K562 (cell line): ENCODE measurements at regions not wholly inside any gene's neighbourhood (a gene's known extent, or its start where the extent isn't known, plus 50 kb on each side); places are given as distances from the start of the nearest gene placed in this dataset.

Experiments
- ATAC-seq: fragments of 200-7000 bp; cut with Tn5 transposase; 3 replicates; pipeline ENCODE4 v1.9.1; 2020; ENCODE audit warnings: moderate library complexity
- BruUV-seq: library from RNA; stranded (reverse); fragments of 400-500 nt; replicated peaks from 2 replicates; lab custom pipeline; 2021; lab: Mats Ljungman, UMichigan
- CTCF ChIA-PET: fragments of 300-600 bp; formaldehyde crosslinking; extraction: SDS; loops from one replicate; lab custom pipeline; 2021; ENCODE audit warnings: low intra/inter-chr PET ratio; lab: Yijun Ruan, JAX
- POLR2A ChIA-PET: fragments of 300-600, 350-650 bp; sonication (Branson Sonifier 250); formaldehyde crosslinking; extraction: SDS; loops from one replicate; lab custom pipeline; 2021; ENCODE audit warnings: antibody characterized with exemption, inconsistent platforms; lab: Yijun Ruan, JAX
- DNase-seq, 4 experiments: peaks; one replicate each; pipeline versions ENCODE4 v3.0.0 to v3.0.0-alpha.2; 2011 to 2018; ENCODE audit warnings: low spot score in 3 of 4, mixed read lengths in 3 of 4; ENCODE audit errors: extremely low read depth in 1 of 4
- FAIRE-seq: peaks from 2 replicates; lab custom pipeline; 2011; peaks lifted over from hg19 to GRCh38; lab: Jason Lieb, UNC
- H2AFZ ChIP-seq: 2 replicates; pipeline ENCODE4 v1.6.0; 2011; ENCODE audit warnings: low read depth, low read length, control low read depth, inconsistent platforms
- H3K27ac ChIP-seq: fragments of 200-600 bp; 3 replicates; pipeline ENCODE4 v1.8.0; 2011; ENCODE audit warnings: low read depth, mild to moderate bottlenecking, control low read depth, inconsistent platforms, low read length, moderate library complexity, mixed read lengths; ENCODE audit errors: extremely low read depth
- H3K27me3 ChIP-seq, 2 experiments: fragments of 300-600 bp in 1 of 2; 2 replicates in 1 of 2; 3 replicates in 1 of 2; pipeline versions ENCODE4 v1.6.0 to v1.8.0; 2011; ENCODE audit warnings: inconsistent platforms in 2 of 2, low read length in 2 of 2, mild to moderate bottlenecking in 1 of 2, mixed read lengths in 1 of 2, moderate library complexity in 1 of 2; ENCODE audit not compliant: control insufficient read depth in 2 of 2, insufficient read depth in 2 of 2
- H3K36me3 ChIP-seq: fragments of 300-600 bp; 3 replicates; pipeline ENCODE4 v1.8.0; 2011; ENCODE audit warnings: mild to moderate bottlenecking, low read length, inconsistent platforms; ENCODE audit not compliant: control insufficient read depth, insufficient read depth
- H3K4me1 ChIP-seq, 2 experiments: fragments of 200-600 bp in 1 of 2; replicated peaks in 1 of 2; 2 replicates in 1 of 2; 3 replicates in 1 of 2; pipeline versions ENCODE4 v1.5.1 to v1.8.0; 2011; ENCODE audit warnings: inconsistent platforms in 2 of 2, low read length in 2 of 2, mild to moderate bottlenecking in 1 of 2, mixed read lengths in 1 of 2, moderate library complexity in 1 of 2; ENCODE audit not compliant: control insufficient read depth in 2 of 2, insufficient read depth in 2 of 2
- H3K4me2 ChIP-seq: 2 replicates; pipeline ENCODE4 v1.6.1; 2011; ENCODE audit warnings: low read length, control low read depth, inconsistent platforms, mixed read lengths; ENCODE audit not compliant: insufficient read depth
- H3K4me3 ChIP-seq: fragments of 200-600 bp; sonication (generic), shearing (Covaris generic); 2 replicates; pipeline ENCODE4 v1.5.1; 2016; ENCODE audit warnings: control low read depth, inconsistent platforms
- H3K79me2 ChIP-seq: fragments of 200-600 bp; 3 replicates; pipeline ENCODE4 v1.8.0; 2011; ENCODE audit warnings: low read length, inconsistent platforms; ENCODE audit not compliant: control insufficient read depth, insufficient read depth
- H3K9ac ChIP-seq, 2 experiments: 2 replicates each; pipeline versions ENCODE4 v1.6.0 to v1.6.1; 2011; ENCODE audit warnings: low read depth in 2 of 2, low read length in 2 of 2, control low read depth in 1 of 2, inconsistent platforms in 1 of 2, mild to moderate bottlenecking in 1 of 2, mixed read lengths in 1 of 2; ENCODE audit not compliant: insufficient read depth in 1 of 2
- H3K9me1 ChIP-seq: one replicate; pipeline ENCODE4 v1.6.0; 2011; ENCODE audit warnings: inconsistent platforms, mild to moderate bottlenecking, low read length, moderate library complexity; ENCODE audit not compliant: control insufficient read depth, insufficient read depth
- H3K9me3 ChIP-seq: replicated peaks from 2 replicates; pipeline ENCODE4 v1.5.1; 2011; ENCODE audit warnings: low read depth, low read length, inconsistent platforms; ENCODE audit not compliant: control insufficient read depth, insufficient read depth
- H4K20me1 ChIP-seq: replicated peaks from 2 replicates; pipeline ENCODE4 v1.6.1; 2011; ENCODE audit warnings: low read length, inconsistent platforms, mixed read lengths; ENCODE audit not compliant: control insufficient read depth, insufficient read depth
- BRF1 ChIP-seq: IDR thresholded peaks from 3 replicates; pipeline ENCODE4 v1.6.1; 2011; ENCODE audit warnings: borderline replicate concordance, mild to moderate bottlenecking; ENCODE audit not compliant: insufficient read length; ENCODE audit errors: extremely low read depth
- CEBPB ChIP-seq: fragments of 450-650 bp; IDR thresholded peaks from 2 replicates; pipeline ENCODE4 v1.6.1; 2016; ENCODE audit warnings: missing genetic modification characterization, missing compliant biosample characterization
- CHD1 ChIP-seq: fragments of 200-600 bp; sonication (generic); IDR thresholded peaks from one replicate; pipeline ENCODE4 v1.6.1; 2012; ENCODE audit warnings: mild to moderate bottlenecking, moderate library complexity, low read length, inconsistent platforms
- HDAC8 ChIP-seq: fragments of 450-650 bp; IDR thresholded peaks from 2 replicates; pipeline ENCODE4 v1.6.1; 2016; ENCODE audit warnings: mild to moderate bottlenecking, missing genetic modification characterization, moderate library complexity, missing compliant biosample characterization
- PRPF4 ChIP-seq: fragments of 200-400 bp; formaldehyde crosslinking; IDR thresholded peaks from one replicate; pipeline ENCODE4 v1.6.1; 2017; ENCODE audit warnings: low read length, low read depth, mild to moderate bottlenecking; ENCODE audit not compliant: insufficient read depth, poor library complexity, severe bottlenecking
- RBBP5 ChIP-seq: fragments of 200-600 bp; sonication (generic); IDR thresholded peaks from 2 replicates; pipeline ENCODE4 v1.6.1; 2012; ENCODE audit warnings: borderline replicate concordance, mild to moderate bottlenecking, low read length, control low read depth, inconsistent platforms; ENCODE audit not compliant: insufficient read depth, poor library complexity, severe bottlenecking
- ZNF175 ChIP-seq: fragments of 200-800 bp; sonication (Bioruptor generic); IDR thresholded peaks from 2 replicates; pipeline ENCODE4 v1.6.1; 2016; ENCODE audit warnings: low read depth, mild to moderate bottlenecking, missing genetic modification characterization, missing compliant biosample characterization
- WGBS: fragments of 100-300 bp; shearing (Covaris generic); methylation state at CpG from one replicate; pipeline ENCODE4 v1.1.6; 2016; ENCODE audit warnings: low coverage, mixed read lengths; ENCODE audit not compliant: insufficient coverage; ENCODE audit errors: missing lambda C conversion rate; 5-methylcytosine and 5-hydroxymethylcytosine counted together
- in situ Hi-C: fragments of 300-500 bp; cut with MboI; formaldehyde crosslinking; loops from 4 replicates; pipeline ENCODE4 v1.15.0; 2018; ENCODE audit warnings: inconsistent platforms, mixed read lengths
- intact Hi-C: fragments of 100-400 bp; cut with micrococcal nuclease; formaldehyde crosslinking; loops from 2 replicates; pipeline ENCODE4 v1.14.2; 2022
- TF ChIP-seq, protein P1 (sequence below): sonication (generic); formaldehyde crosslinking; IDR thresholded peaks from 2 replicates; pipeline ENCODE4 v1.8.0; 2022; ENCODE audit warnings: missing genetic modification reagents, mild to moderate bottlenecking, moderate library complexity, borderline replicate concordance
- TF ChIP-seq, protein P2 (sequence below): sonication (generic); formaldehyde crosslinking; IDR thresholded peaks from 2 replicates; pipeline ENCODE4 v1.8.0; 2023; ENCODE audit warnings: missing genetic modification reagents, mild to moderate bottlenecking, borderline replicate concordance

DNA sequence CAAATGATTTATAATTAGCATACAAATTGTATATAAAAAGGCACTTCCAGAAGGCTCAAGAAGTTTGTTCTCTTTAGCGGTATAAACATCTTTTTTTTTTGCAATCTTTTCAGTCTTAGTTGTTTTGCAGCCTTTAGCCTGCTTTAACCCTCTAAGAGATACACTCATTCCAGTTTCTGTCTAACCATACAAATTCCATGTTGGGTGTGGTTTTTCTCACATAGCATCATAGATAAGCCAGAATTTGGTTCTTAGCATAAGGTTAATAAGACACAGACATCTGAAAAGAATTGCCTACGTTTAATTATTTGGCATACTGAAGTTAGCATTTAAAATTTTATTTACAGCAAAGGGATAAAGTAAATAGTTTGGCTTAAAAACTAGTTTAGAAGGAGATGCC, 92.5 kb upstream of the NPVF start:
- peaks cover 7 to 23% of the 10 kb centered on the region in 2 experiments; a peak in 4 of 5 replicates for H3K27me3 ChIP-seq
- no peak overlapping the region for H2AFZ ChIP-seq
- no peaks in the 10 kb centered on the region for H3K36me3 ChIP-seq
- WGBS, result 0% methylated on average over 2 of the region's 2 CpGs
- POLR2A ChIA-PET, result interaction anchor here (0.7 kb wide), 1 partner anchor 798 kb away, joined by 3 read pairs; no protein-coding TSS in a partner anchor
- no peak for TF ChIP-seq CEBPB (tag)
- TF ChIP-seq PRPF4, result no peak
- no TSS peak for BruUV-seq
- CTCF ChIA-PET, result no interaction called here
- no peaks in the 10 kb centered on the region for H3K79me2 ChIP-seq
- no peaks in the 10 kb centered on the region for H4K20me1 ChIP-seq
- H3K27ac ChIP-seq, result no peak overlapping the region
- H3K9ac ChIP-seq, result no peak overlapping the region
- H3K4me2 ChIP-seq, result no peak overlapping the region
- in situ Hi-C loops (no loop called here), intact Hi-C loops (no loop called here)
- no peak overlapping the region for H3K4me3 ChIP-seq
- H3K9me3 ChIP-seq, result no peaks in the 10 kb centered on the region
- ATAC-seq, result no peak
- no peak for DNase-seq
- H3K9me1 ChIP-seq, result no peaks in the 10 kb centered on the region
- H3K4me1 ChIP-seq, result no peaks in the 10 kb centered on the region
- no peak for FAIRE-seq

DNA sequence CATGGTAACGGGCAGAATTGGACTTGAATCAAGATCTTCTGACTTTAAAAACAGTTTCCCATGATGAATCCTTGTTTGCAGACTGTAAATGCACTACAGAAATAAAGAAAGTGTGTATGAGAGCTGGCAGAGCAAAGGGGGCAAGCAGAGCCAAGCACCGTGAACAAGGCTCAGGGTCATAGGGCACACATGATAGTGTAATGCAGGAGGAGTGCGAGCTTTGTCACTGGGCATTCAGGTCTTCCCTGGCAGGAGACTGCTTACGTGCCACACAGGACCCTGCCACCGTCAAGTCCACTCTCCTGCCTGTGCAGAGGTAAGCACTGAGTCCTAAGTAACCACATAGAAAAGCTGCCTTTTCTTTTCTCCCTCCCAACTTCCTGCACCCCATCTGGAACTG, 93.1 kb upstream of the NPVF start:
- H3K36me3 ChIP-seq, result no peaks in the 10 kb centered on the region
- 1% methylated on average over 5 of the region's 5 CpGs for WGBS
- ATAC-seq, result no peak
- intact Hi-C loops (no loop called here), in situ Hi-C loops (no loop called here)
- no peaks in the 10 kb centered on the region for H4K20me1 ChIP-seq
- no peak overlapping the region for H3K4me3 ChIP-seq
- no peaks in the 10 kb centered on the region for H3K4me1 ChIP-seq
- H3K79me2 ChIP-seq, result no peaks in the 10 kb centered on the region
- no peak overlapping the region for H2AFZ ChIP-seq
- no peak overlapping the region for H3K27ac ChIP-seq
- CTCF ChIA-PET, result no interaction called here
- no peak overlapping the region for H3K4me2 ChIP-seq
- peaks cover 7 to 25% of the 10 kb centered on the region in 2 experiments; a peak in 4 of 5 replicates for H3K27me3 ChIP-seq
- DNase-seq, result no peak
- no peaks in the 10 kb centered on the region for H3K9me3 ChIP-seq
- POLR2A ChIA-PET, result no interaction called here
- no peak for FAIRE-seq
- no peaks in the 10 kb centered on the region for H3K9me1 ChIP-seq
- no TSS peak for BruUV-seq
- H3K9ac ChIP-seq, result no peak overlapping the region
- no peak for TF ChIP-seq CHD1
- no peak for TF ChIP-seq RBBP5
- TF ChIP-seq ZNF175, result no peak
- TF ChIP-seq, protein P1, sequence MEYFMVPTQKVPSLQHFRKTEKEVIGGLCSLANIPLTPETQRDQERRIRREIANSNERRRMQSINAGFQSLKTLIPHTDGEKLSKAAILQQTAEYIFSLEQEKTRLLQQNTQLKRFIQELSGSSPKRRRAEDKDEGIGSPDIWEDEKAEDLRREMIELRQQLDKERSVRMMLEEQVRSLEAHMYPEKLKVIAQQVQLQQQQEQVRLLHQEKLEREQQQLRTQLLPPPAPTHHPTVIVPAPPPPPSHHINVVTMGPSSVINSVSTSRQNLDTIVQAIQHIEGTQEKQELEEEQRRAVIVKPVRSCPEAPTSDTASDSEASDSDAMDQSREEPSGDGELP (CRISPR knock-in tag), result no peak
- no peak for TF ChIP-seq CEBPB (tag)
- TF ChIP-seq, protein P2, sequence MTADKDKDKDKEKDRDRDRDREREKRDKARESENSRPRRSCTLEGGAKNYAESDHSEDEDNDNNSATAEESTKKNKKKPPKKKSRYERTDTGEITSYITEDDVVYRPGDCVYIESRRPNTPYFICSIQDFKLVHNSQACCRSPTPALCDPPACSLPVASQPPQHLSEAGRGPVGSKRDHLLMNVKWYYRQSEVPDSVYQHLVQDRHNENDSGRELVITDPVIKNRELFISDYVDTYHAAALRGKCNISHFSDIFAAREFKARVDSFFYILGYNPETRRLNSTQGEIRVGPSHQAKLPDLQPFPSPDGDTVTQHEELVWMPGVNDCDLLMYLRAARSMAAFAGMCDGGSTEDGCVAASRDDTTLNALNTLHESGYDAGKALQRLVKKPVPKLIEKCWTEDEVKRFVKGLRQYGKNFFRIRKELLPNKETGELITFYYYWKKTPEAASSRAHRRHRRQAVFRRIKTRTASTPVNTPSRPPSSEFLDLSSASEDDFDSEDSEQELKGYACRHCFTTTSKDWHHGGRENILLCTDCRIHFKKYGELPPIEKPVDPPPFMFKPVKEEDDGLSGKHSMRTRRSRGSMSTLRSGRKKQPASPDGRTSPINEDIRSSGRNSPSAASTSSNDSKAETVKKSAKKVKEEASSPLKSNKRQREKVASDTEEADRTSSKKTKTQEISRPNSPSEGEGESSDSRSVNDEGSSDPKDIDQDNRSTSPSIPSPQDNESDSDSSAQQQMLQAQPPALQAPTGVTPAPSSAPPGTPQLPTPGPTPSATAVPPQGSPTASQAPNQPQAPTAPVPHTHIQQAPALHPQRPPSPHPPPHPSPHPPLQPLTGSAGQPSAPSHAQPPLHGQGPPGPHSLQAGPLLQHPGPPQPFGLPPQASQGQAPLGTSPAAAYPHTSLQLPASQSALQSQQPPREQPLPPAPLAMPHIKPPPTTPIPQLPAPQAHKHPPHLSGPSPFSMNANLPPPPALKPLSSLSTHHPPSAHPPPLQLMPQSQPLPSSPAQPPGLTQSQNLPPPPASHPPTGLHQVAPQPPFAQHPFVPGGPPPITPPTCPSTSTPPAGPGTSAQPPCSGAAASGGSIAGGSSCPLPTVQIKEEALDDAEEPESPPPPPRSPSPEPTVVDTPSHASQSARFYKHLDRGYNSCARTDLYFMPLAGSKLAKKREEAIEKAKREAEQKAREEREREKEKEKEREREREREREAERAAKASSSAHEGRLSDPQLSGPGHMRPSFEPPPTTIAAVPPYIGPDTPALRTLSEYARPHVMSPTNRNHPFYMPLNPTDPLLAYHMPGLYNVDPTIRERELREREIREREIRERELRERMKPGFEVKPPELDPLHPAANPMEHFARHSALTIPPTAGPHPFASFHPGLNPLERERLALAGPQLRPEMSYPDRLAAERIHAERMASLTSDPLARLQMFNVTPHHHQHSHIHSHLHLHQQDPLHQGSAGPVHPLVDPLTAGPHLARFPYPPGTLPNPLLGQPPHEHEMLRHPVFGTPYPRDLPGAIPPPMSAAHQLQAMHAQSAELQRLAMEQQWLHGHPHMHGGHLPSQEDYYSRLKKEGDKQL (CRISPR knock-in tag), result no peak
- TF ChIP-seq HDAC8 (tag), result no peak
- TF ChIP-seq BRF1, result no peak
